C4-2B (cell line): ENCODE measurements at regions not wholly inside any gene's neighbourhood (a gene's known extent, or its start where the extent isn't known, plus 50 kb on each side); places are given as distances from the start of the nearest gene placed in this dataset.

Experiments
- ZFX ChIP-seq: fragments of 450-650 bp; IDR thresholded peaks from 2 replicates; pipeline ENCODE4 v1.6.1; 2017
- TF ChIP-seq, protein P1 (sequence below): fragments of 450-650 bp; conservative IDR thresholded peaks from 2 replicates; pipeline ENCODE4 v1.5.1; 2017; ENCODE audit warnings: mild to moderate bottlenecking

DNA sequence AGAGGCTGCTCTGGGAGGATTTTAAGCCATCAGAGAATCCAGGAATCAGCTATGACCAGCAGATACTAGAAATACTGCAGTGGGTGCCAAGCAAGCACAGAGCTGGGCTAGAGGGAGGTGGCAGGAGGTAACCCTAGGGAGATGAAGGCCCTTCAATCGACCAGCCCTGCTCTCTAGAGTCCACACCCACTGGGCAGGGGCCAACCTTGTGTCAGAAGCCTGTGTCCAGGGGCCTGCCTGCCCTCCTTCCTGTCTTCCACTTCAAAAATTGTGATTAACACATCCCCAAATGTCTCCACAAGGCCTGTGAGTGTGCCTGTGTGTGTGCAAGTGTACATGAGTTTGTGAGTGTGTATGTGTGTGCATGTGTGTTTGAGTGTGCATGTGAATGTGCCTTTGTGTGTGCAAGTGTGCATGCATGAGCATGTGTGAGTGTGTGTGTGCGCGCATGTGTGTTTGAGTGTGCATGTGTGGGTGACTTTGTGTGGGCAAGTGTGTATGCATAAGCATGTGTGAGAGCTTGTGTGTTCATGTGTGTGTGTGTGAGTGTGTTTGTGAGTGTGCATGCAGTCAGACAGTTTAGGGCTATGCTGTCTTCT, 367.7 kb downstream of the SFMBT2 start:
- TF ChIP-seq, protein P1, sequence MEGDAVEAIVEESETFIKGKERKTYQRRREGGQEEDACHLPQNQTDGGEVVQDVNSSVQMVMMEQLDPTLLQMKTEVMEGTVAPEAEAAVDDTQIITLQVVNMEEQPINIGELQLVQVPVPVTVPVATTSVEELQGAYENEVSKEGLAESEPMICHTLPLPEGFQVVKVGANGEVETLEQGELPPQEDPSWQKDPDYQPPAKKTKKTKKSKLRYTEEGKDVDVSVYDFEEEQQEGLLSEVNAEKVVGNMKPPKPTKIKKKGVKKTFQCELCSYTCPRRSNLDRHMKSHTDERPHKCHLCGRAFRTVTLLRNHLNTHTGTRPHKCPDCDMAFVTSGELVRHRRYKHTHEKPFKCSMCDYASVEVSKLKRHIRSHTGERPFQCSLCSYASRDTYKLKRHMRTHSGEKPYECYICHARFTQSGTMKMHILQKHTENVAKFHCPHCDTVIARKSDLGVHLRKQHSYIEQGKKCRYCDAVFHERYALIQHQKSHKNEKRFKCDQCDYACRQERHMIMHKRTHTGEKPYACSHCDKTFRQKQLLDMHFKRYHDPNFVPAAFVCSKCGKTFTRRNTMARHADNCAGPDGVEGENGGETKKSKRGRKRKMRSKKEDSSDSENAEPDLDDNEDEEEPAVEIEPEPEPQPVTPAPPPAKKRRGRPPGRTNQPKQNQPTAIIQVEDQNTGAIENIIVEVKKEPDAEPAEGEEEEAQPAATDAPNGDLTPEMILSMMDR: no peak
- no peak for TF ChIP-seq ZFX
